Fibroblast of the aortic adventitia (primary cell): ENCODE measurements at regions not wholly inside any gene's neighbourhood (a gene's known extent, or its start where the extent isn't known, plus 50 kb on each side); places are given as distances from the start of the nearest gene placed in this dataset.

Experiments used
- DNase-seq: peaks from one replicate; pipeline ENCODE4 v3.0.0-alpha.2; 2010; ENCODE audit warnings: low read depth
- H3K4me3 ChIP-seq: 2 replicates; pipeline ENCODE4 v1.5.1; 2011; ENCODE audit warnings: low read depth, mild to moderate bottlenecking, control low read depth, low read length, moderate library complexity
- CTCF ChIP-seq: IDR thresholded peaks from 2 replicates; pipeline ENCODE4 v1.5.1; 2011; ENCODE audit warnings: mild to moderate bottlenecking, low read length, control low read depth, inconsistent platforms; ENCODE audit not compliant: insufficient read depth

- TF ChIP-seq CTCF, result no peak
- DNase-seq, result no peak
- H3K4me3 ChIP-seq, result no peak overlapping the region
Observed at GRCh38 chr13:22201375-22201925, 530.6 kb downstream of the FGF9 start.

- no peak overlapping the region for H3K4me3 ChIP-seq
- no peak for TF ChIP-seq CTCF
- no peak for DNase-seq
Observed at GRCh38 chr13:22210134-22210930, 539.5 kb downstream of the FGF9 start.

GRCh38 chr13:22211876-22212275, 541.0 kb downstream of the FGF9 start:
- no peak for DNase-seq
- TF ChIP-seq CTCF, result no peak
- no peak overlapping the region for H3K4me3 ChIP-seq

- no peak for TF ChIP-seq CTCF
- no peak for DNase-seq
Observed at GRCh38 chr13:22212576-22212975, 541.7 kb downstream of the FGF9 start.

GRCh38 chr13:22214184-22214583, 543.3 kb downstream of the FGF9 start:
- no peak overlapping the region for H3K4me3 ChIP-seq
- no peak for DNase-seq

More at GRCh38 chr13:22212576-22212975, 541.7 kb downstream of the FGF9 start:
- no peak overlapping the region for H3K4me3 ChIP-seq

GRCh38 chr13:22218797-22219196, 547.9 kb downstream of the FGF9 start:
- TF ChIP-seq CTCF, result no peak
- no peak for DNase-seq

More at GRCh38 chr13:22214184-22214583, 543.3 kb downstream of the FGF9 start:
- no peak for TF ChIP-seq CTCF

More at GRCh38 chr13:22218797-22219196, 547.9 kb downstream of the FGF9 start:
- no peak overlapping the region for H3K4me3 ChIP-seq
